DND-41 (cell line): ENCODE measurements at regions not wholly inside any gene's neighbourhood (a gene's known extent, or its start where the extent isn't known, plus 50 kb on each side); places are given as distances from the start of the nearest gene placed in this dataset.

Experiments used
- EZH2 ChIP-seq: IDR thresholded peaks from 3 replicates; pipeline ENCODE4 v1.6.1; 2012; ENCODE audit warnings: borderline replicate concordance, low read depth, mild to moderate bottlenecking, moderate library complexity, low read length, inconsistent platforms; ENCODE audit not compliant: severe bottlenecking
- TF ChIP-seq, protein P1 (sequence below): IDR thresholded peaks from 2 replicates; pipeline ENCODE4 v1.5.1; 2012; ENCODE audit warnings: borderline replicate concordance, low read length, moderate library complexity, mild to moderate bottlenecking; ENCODE audit not compliant: poor library complexity, severe bottlenecking; ENCODE audit errors: extremely low read depth

DNA sequence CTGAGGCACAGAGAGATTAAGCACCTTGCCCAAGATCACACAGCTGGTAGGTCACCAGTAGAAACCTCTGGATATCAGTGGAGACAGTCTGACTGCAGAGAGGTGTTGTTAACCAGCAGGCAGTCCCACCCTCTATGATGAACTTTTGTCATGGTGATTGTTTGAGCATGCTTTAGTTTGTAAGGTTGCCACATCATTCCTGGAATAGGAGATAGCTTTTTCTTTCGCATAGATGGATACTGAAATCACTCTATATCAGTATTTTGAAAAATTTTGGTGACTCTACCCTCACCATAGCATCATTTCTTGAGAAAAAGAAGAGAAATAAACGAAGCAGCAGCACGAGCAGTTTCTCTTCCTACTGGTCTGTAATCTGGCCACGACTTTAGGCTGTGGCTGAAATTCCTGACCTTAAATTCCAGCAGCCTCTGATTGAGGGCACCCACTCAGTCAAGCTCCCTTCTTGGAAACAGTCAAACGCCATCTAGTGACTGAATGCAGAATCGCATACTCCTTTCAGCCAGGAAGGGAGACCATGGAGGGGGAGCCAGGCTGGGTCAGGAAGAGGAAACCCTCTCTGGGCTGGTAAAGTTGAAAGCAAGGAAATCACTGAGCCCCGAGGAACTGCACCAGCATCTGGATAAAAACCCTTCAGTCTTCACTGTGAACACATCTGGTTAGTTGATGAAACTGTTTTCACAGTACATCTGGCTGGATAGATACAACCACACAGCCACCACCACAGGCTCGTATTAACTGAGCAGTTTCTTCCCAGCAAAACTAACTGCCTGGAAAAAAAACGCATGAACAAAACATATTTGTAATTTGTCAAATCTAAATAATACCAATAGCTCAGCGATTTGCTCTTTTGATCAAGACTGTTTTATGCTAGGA is 108.5 kb upstream of the XYLT1 start:
- TF ChIP-seq, protein P1, sequence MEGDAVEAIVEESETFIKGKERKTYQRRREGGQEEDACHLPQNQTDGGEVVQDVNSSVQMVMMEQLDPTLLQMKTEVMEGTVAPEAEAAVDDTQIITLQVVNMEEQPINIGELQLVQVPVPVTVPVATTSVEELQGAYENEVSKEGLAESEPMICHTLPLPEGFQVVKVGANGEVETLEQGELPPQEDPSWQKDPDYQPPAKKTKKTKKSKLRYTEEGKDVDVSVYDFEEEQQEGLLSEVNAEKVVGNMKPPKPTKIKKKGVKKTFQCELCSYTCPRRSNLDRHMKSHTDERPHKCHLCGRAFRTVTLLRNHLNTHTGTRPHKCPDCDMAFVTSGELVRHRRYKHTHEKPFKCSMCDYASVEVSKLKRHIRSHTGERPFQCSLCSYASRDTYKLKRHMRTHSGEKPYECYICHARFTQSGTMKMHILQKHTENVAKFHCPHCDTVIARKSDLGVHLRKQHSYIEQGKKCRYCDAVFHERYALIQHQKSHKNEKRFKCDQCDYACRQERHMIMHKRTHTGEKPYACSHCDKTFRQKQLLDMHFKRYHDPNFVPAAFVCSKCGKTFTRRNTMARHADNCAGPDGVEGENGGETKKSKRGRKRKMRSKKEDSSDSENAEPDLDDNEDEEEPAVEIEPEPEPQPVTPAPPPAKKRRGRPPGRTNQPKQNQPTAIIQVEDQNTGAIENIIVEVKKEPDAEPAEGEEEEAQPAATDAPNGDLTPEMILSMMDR, result peak; percentile 95
- TF ChIP-seq EZH2, result no peak
